ENCODE measurements at regions not wholly inside any gene's neighbourhood (a gene's known extent, or its start where the extent isn't known, plus 50 kb on each side); places are given as distances from the start of the nearest gene placed in this dataset.
"Not testable (repeated sequence)": the region's sequence is repeated elsewhere in the genome, so short reads cannot be mapped to it uniquely, and the experiment has no call there.

DNA sequence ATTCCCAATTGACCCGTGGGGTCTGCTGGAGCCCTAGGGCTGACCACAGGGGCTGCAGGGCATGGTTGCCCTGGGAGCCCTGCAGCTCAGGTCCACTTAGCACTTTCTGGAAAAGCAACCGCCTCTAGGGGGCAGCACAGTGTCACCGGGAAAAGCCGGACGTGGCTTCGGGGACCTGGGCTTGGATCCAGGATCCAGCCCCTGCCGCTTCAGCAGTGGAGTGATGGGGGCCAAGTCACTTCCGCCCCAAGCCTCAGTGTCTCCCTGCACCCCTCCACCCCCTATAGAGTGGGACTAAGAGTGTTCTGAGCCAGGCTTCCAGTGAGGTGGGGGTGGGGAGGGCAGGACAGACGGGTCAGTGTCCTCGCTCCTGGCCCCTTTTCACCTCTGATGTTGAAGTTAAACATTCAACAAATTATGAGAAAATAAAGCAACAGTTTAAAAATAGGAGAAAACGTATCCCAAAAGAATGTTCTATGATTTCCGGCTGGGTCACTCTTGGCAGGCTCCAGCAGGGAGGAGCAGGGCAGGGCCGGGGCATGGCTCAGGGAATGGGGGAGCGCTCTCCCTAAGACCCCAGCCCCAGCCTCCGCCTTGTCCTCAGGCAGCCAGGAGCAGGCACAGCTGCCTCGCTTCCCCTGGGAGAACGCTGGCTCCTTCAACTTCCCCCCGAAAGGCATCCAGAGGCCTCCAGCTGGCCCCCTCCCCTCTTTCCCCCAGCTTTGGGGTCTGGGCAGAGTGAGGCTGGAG lies 96.5 kb upstream of the FGF3 start:
- peaks cover 15% of the 10 kb centered on the region for H3K4me1 ChIP-seq (ENCODE audit: control insufficient read depth, insufficient read depth, low read length)
- peak overlapping the region; percentile 56 for H3K4me3 ChIP-seq (ENCODE audit: low read length)
- H3K9ac ChIP-seq (ENCODE audit: low read depth, low read length), result peak overlapping the region; percentile 56
- H3K27me3 ChIP-seq (ENCODE audit: control insufficient read depth, insufficient read depth, low read length), result peaks cover 27% of the 10 kb centered on the region
- H3K36me3 ChIP-seq (ENCODE audit: insufficient read depth, low read length), result no peaks in the 10 kb centered on the region
- H3K9me3 ChIP-seq (replicated peaks; ENCODE audit: low read length), result no peaks in the 10 kb centered on the region
- H3K4me2 ChIP-seq (ENCODE audit: low read length), result peak overlapping the region; percentile 69

- H3K36me3 ChIP-seq (ENCODE audit: insufficient read depth, low read length); H3K4me3 ChIP-seq (ENCODE audit: low read length); H3K9me3 ChIP-seq (replicated peaks; ENCODE audit: low read length); H3K9ac ChIP-seq (ENCODE audit: low read depth, low read length): not testable (repeated sequence)
- Histone ChIP-seq H3K4me1 (ENCODE audit: control insufficient read depth, insufficient read depth, low read length) (peaks cover 15% of the 10 kb centered on the region), H3K4me2 (ENCODE audit: low read length) (peak overlapping the region; percentile 69), H3K27me3 (ENCODE audit: control insufficient read depth, insufficient read depth, low read length) (peaks cover 25% of the 10 kb centered on the region)
These were observed 97.0 kb upstream of the FGF3 start for GRCh38 chr11:69916251-69916649.

GRCh38 chr11:69916806-69917387 lies 97.7 kb upstream of the FGF3 start:
- Histone ChIP-seq H3K27me3 (ENCODE audit: control insufficient read depth, insufficient read depth, low read length) (peaks cover 31% of the 10 kb centered on the region), H3K4me2 (ENCODE audit: low read length) (no peak overlapping the region), H3K9me3 (replicated peaks; ENCODE audit: low read length) (no peaks in the 10 kb centered on the region), H3K36me3 (ENCODE audit: insufficient read depth, low read length) (no peaks in the 10 kb centered on the region), H3K4me3 (ENCODE audit: low read length) (no peak overlapping the region), H3K9ac (ENCODE audit: low read depth, low read length) (no peak overlapping the region), H3K4me1 (ENCODE audit: control insufficient read depth, insufficient read depth, low read length) (peaks cover 15% of the 10 kb centered on the region)

DNA sequence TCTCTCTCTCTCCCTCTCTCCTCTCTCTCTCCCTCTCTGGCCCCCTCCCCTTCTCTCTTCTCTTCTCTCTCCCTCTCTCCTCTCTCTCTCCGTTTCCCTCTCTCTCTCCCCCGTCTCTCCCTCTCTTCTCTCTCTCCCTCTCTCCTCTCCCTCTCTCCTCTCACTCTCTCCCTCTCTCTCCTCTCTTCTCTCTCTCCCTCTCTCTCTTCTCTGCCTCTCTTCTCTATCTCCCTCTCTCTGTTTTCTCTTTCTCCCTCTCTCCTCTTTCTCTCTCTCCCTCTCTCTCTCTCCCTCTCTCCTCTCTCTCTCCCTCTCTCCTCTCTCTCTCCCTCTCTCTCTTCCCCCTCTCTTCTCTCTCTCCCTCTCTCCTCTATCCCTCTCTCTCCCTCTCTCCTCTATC lies 98.3 kb upstream of the FGF3 start:
- Histone ChIP-seq H3K4me2 (ENCODE audit: low read length) (no peak overlapping the region), H3K9me3 (replicated peaks; ENCODE audit: low read length) (no peaks in the 10 kb centered on the region), H3K4me3 (ENCODE audit: low read length) (no peak overlapping the region), H3K27me3 (ENCODE audit: control insufficient read depth, insufficient read depth, low read length) (peaks cover 34% of the 10 kb centered on the region), H3K36me3 (ENCODE audit: insufficient read depth, low read length) (no peaks in the 10 kb centered on the region), H3K9ac (ENCODE audit: low read depth, low read length) (no peak overlapping the region), H3K4me1 (ENCODE audit: control insufficient read depth, insufficient read depth, low read length) (peaks cover 15% of the 10 kb centered on the region)

DNA sequence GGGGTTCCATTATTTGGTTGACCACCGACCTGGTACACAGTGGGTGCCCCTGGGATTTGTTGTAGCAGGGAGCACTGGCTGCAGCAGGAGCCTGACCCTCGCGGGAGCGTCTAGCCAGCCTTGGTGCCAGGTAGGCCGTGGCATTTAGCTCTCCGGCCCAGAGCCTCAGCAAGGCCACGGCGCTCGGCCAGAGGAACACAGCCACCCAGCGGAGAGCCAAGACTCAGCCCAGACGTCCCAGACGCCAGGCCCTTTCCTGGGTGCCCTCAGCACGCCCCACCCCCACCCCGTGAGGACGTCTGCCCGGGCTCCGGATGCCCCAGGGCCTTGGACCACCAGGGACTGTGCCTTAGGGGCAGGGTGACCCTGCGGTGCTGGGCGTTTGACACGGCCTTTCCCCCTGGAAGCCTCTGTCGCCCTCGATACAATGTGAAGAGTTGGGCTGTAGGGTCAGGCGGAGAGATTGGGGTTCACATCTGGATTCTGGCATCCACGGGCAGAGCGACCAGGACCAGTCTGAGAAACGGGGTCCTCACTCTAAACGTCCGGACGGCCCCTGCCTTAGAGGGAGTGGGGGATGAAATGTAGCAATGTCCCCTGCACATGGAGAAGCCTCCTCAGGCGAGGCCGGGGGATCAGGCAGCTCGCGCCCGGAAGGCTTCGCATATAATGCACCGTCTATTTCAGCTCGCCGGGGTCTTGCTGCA lies 99.2 kb upstream of the FGF3 start:
- peaks cover 42% of the 10 kb centered on the region for H3K27me3 ChIP-seq (ENCODE audit: control insufficient read depth, insufficient read depth, low read length)
- no peaks in the 10 kb centered on the region for H3K9me3 ChIP-seq (replicated peaks; ENCODE audit: low read length)
- no peak overlapping the region for H3K4me3 ChIP-seq (ENCODE audit: low read length)
- H3K4me2 ChIP-seq (ENCODE audit: low read length), result peak overlapping the region; percentile 44
- no peaks in the 10 kb centered on the region for H3K36me3 ChIP-seq (ENCODE audit: insufficient read depth, low read length)
- H3K9ac ChIP-seq (ENCODE audit: low read depth, low read length), result no peak overlapping the region
- peaks cover 15% of the 10 kb centered on the region for H3K4me1 ChIP-seq (ENCODE audit: control insufficient read depth, insufficient read depth, low read length)

- peaks cover 48% of the 10 kb centered on the region for H3K27me3 ChIP-seq (ENCODE audit: control insufficient read depth, insufficient read depth, low read length)
- no peaks in the 10 kb centered on the region for H3K36me3 ChIP-seq (ENCODE audit: insufficient read depth, low read length)
- no peak overlapping the region for H3K9ac ChIP-seq (ENCODE audit: low read depth, low read length)
- H3K9me3 ChIP-seq (replicated peaks; ENCODE audit: low read length), result no peaks in the 10 kb centered on the region
- H3K4me3 ChIP-seq (ENCODE audit: low read length), result no peak overlapping the region
- peaks cover 15% of the 10 kb centered on the region for H3K4me1 ChIP-seq (ENCODE audit: control insufficient read depth, insufficient read depth, low read length)
- peak overlapping the region; percentile 44 for H3K4me2 ChIP-seq (ENCODE audit: low read length)
These were observed 99.9 kb upstream of the FGF3 start for GRCh38 chr11:69918938-69919650.

GRCh38 chr11:69919659-69920344 lies 100.6 kb upstream of the FGF3 start:
- Histone ChIP-seq H3K4me2 (ENCODE audit: low read length) (no peak overlapping the region), H3K9ac (ENCODE audit: low read depth, low read length) (no peak overlapping the region), H3K4me1 (ENCODE audit: control insufficient read depth, insufficient read depth, low read length) (peaks cover 13% of the 10 kb centered on the region), H3K36me3 (ENCODE audit: insufficient read depth, low read length) (no peaks in the 10 kb centered on the region), H3K4me3 (ENCODE audit: low read length) (no peak overlapping the region), H3K9me3 (replicated peaks; ENCODE audit: low read length) (no peaks in the 10 kb centered on the region), H3K27me3 (ENCODE audit: control insufficient read depth, insufficient read depth, low read length) (peaks cover 51% of the 10 kb centered on the region)

GRCh38 chr11:69920345-69921127 lies 101.3 kb upstream of the FGF3 start:
- no peaks in the 10 kb centered on the region for H3K9me3 ChIP-seq (replicated peaks; ENCODE audit: low read length)
- no peak overlapping the region for H3K9ac ChIP-seq (ENCODE audit: low read depth, low read length)
- no peaks in the 10 kb centered on the region for H3K36me3 ChIP-seq (ENCODE audit: insufficient read depth, low read length)
- H3K4me2 ChIP-seq (ENCODE audit: low read length), result no peak overlapping the region
- H3K4me1 ChIP-seq (ENCODE audit: control insufficient read depth, insufficient read depth, low read length), result peaks cover 6% of the 10 kb centered on the region
- H3K4me3 ChIP-seq (ENCODE audit: low read length), result no peak overlapping the region
- peaks cover 51% of the 10 kb centered on the region for H3K27me3 ChIP-seq (ENCODE audit: control insufficient read depth, insufficient read depth, low read length)

DNA sequence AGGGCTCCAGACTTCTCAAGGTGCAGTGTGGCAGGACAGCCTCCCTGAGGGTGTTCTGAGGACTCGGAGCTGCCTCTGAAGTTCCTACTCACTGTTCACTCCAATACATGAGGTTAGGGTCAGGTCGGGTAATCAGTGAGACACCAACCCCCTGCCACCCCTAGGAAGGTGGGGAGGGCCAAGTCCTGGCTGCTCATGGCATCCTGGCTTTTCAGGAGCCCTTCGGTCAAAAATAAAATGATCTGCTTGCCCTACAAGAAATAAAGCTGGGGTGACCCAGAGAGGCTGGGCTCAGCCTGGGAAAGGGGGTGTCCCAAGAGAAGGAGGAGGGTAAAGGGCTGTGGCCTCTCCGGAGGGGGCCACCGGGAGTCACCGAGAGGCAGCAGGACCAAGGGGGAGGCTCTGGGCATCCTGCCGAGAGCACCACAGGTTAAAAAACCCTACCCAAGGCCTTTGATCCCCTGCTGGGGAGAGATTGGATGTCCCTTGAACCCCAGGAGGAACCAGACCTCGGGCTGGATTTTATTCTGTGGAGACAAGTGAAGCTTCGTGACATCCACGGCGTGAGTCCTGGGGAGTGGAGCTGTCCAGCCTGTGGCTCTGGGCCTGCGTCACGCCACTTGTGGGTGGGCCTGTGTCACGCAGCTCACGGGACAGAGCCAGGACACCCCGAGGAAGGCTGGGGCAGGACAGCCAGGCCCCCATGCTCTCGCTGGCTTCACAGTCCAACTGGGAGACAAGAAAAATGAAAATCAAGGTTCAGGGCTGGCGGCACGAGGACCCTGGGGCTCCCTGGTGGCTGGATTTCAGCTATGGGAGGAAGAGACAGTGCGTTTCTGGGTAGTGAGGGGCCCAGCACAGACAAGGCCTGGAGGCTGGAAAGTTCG lies 102.2 kb upstream of the FGF3 start:
- Histone ChIP-seq H3K9me3 (replicated peaks; ENCODE audit: low read length) (no peaks in the 10 kb centered on the region), H3K4me2 (ENCODE audit: low read length) (no peak overlapping the region), H3K27me3 (ENCODE audit: control insufficient read depth, insufficient read depth, low read length) (peaks cover 59% of the 10 kb centered on the region), H3K9ac (ENCODE audit: low read depth, low read length) (no peak overlapping the region), H3K4me1 (ENCODE audit: control insufficient read depth, insufficient read depth, low read length) (no peaks in the 10 kb centered on the region), H3K4me3 (ENCODE audit: low read length) (no peak overlapping the region), H3K36me3 (ENCODE audit: insufficient read depth, low read length) (no peaks in the 10 kb centered on the region)

Measured in skeletal muscle satellite cell (primary cell).